VCaP (cell line): ENCODE measurements at regions not wholly inside any gene's neighbourhood (a gene's known extent, or its start where the extent isn't known, plus 50 kb on each side); places are given as distances from the start of the nearest gene placed in this dataset.

Experiments used
- H3K27ac ChIP-seq: fragments of 450-650 bp; 2 replicates; pipeline ENCODE4 v1.5.1; 2017
- CTCF ChIP-seq: fragments of 450-650 bp; conservative IDR thresholded peaks from 2 replicates; pipeline ENCODE4 v1.5.1; 2017; ENCODE audit warnings: mild to moderate bottlenecking, moderate library complexity

GRCh38 chr4:57877047-57877458 lies 766.9 kb upstream of the IGFBP7 start:
- no peak overlapping the region for H3K27ac ChIP-seq
- no peak for TF ChIP-seq CTCF

GRCh38 chr4:57875829-57876392 lies 765.7 kb upstream of the IGFBP7 start:
- no peak overlapping the region for H3K27ac ChIP-seq
- TF ChIP-seq CTCF = no peak

GRCh38 chr4:57866468-57867171 lies 756.4 kb upstream of the IGFBP7 start:
- TF ChIP-seq CTCF = no peak

GRCh38 chr4:57865264-57865663 lies 755.1 kb upstream of the IGFBP7 start:
- H3K27ac ChIP-seq = no peak overlapping the region
- no peak for TF ChIP-seq CTCF

More at GRCh38 chr4:57866468-57867171, 756.4 kb upstream of the IGFBP7 start:
- no peak overlapping the region for H3K27ac ChIP-seq

DNA sequence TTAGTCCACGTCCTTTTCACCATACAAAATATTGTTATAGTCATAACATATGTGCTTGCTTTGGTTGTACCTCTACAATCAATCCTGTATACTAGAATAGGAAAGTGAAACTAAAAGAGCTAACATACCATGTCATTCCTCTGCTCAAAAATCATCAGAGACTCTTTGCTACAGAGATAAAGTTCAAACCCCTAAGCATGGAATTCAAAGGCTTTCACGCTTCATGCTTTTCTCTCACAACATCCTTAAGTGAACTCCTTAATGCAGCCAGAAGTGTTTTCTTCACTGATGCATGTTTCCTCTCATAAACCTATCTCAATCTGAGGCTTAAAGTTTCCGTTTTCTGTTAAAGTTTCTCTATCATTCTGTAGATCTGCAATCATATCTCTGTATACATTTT lies 744.6 kb upstream of the IGFBP7 start:
- H3K27ac ChIP-seq = no peak overlapping the region
- TF ChIP-seq CTCF = no peak

DNA sequence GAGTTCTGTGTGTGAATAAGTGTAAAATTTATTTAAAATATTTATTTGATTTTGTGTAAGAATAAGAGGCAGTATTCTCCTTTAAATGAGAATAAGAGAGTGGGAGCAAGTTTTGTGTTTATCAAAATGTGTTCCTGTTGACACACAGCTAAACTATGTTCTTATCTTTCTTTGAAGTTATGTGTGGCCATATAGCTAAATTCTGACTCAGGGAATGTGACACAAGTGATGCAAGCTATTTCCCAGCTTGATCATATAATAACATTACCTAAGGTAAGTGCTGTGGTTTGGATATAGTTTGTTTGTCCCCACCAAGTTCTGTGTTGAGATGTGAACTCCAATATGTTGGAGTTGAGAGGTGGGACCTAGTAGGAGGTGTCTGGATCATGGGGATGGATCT lies 740.0 kb upstream of the IGFBP7 start:
- no peak overlapping the region for H3K27ac ChIP-seq
- TF ChIP-seq CTCF = no peak

- TF ChIP-seq CTCF = no peak
Measured at GRCh38 chr4:57832083-57832482, 721.9 kb upstream of the IGFBP7 start.

More at GRCh38 chr4:57832083-57832482, 721.9 kb upstream of the IGFBP7 start:
- no peak overlapping the region for H3K27ac ChIP-seq
